ENCODE measurements at regions not wholly inside any gene's neighbourhood (a gene's known extent, or its start where the extent isn't known, plus 50 kb on each side); places are given as distances from the start of the nearest gene placed in this dataset.

DNA sequence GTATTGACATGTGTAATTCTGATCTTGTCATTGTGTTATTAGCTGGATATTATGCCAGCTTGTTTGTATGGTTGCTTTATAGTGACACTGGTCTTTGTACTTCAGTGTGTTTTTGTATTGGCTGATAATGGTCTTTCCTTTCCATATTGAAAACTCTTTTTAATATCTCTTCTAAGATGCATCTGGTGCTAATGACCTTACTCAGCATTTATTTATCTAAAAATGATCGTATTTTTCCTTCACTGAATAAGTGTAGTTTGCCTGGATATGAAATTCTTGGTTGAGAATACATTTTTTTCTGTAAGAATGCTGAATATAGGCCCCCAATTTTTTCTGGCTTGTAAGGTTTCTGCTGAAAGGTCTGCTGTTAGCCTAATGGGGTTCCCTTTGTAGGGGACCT lies 465.5 kb upstream of the TMPRSS15 start:
- intact Hi-C loops (cut with DNase I) = no loop called here
- H3K4me1 ChIP-seq = no peaks in the 10 kb centered on the region
- peaks cover 0 to 3% (median 0%) of the 10 kb centered on the region in 4 donors for H3K9me3 ChIP-seq
- no peaks in the 10 kb centered on the region for H3K27me3 ChIP-seq
- TF ChIP-seq POLR2AphosphoS5 (IDR thresholded peaks at IDR 0.05) (no peak), POLR2A (IDR thresholded peaks at IDR 0.05) (no peak), EP300 (IDR thresholded peaks at IDR 0.05) (no peak)
- TF ChIP-seq, protein P1, sequence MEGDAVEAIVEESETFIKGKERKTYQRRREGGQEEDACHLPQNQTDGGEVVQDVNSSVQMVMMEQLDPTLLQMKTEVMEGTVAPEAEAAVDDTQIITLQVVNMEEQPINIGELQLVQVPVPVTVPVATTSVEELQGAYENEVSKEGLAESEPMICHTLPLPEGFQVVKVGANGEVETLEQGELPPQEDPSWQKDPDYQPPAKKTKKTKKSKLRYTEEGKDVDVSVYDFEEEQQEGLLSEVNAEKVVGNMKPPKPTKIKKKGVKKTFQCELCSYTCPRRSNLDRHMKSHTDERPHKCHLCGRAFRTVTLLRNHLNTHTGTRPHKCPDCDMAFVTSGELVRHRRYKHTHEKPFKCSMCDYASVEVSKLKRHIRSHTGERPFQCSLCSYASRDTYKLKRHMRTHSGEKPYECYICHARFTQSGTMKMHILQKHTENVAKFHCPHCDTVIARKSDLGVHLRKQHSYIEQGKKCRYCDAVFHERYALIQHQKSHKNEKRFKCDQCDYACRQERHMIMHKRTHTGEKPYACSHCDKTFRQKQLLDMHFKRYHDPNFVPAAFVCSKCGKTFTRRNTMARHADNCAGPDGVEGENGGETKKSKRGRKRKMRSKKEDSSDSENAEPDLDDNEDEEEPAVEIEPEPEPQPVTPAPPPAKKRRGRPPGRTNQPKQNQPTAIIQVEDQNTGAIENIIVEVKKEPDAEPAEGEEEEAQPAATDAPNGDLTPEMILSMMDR (IDR thresholded peaks at IDR 0.05) = no peak
- no peak overlapping the region for H3K27ac ChIP-seq
- no peaks in the 10 kb centered on the region for H3K36me3 ChIP-seq
- H3K4me3 ChIP-seq = no peak overlapping the region
- no peak for DNase-seq
- 55 to 71% methylated on average over 1 of the region's 1 CpG for WGBS, 2 donors

DNA sequence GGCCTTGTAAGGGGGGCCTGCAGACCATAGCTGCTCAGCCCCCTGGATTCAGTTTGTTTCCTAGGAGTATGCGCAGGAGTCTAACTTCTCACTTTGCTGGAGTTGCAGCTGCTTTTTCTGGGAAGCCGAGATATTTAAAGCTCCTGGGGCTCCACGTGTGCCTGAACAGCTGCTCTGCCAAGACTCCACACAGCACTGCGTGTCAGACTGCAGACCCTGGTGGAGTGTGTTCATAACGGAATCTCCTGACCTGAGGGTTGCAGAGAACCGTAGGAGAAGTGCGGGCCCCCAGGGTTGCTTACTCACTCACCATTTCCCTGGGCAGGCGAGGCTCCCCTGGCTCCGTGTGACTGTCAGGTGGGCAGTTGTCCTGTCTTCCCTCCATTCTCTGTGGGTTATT lies 474.3 kb upstream of the TMPRSS15 start:
- DNase-seq = no peak
- intact Hi-C loops (cut with DNase I) = no loop called here
- no peaks in the 10 kb centered on the region for H3K36me3 ChIP-seq
- no peaks in the 10 kb centered on the region for H3K27me3 ChIP-seq
- peaks cover 0 to 29% (median 26%) of the 10 kb centered on the region in 4 donors for H3K4me1 ChIP-seq
- H3K27ac ChIP-seq = no peak overlapping the region
- TF ChIP-seq POLR2AphosphoS5 (IDR thresholded peaks at IDR 0.05) (no peak), EP300 (IDR thresholded peaks at IDR 0.05) (no peak), POLR2A (IDR thresholded peaks at IDR 0.05) (no peak)
- TF ChIP-seq, protein P1 (IDR thresholded peaks at IDR 0.05) = no peak
- H3K9me3 ChIP-seq = peaks cover 0 to 2% (median 0%) of the 10 kb centered on the region in 4 donors
- 75 to 84% methylated on average over 9 of the region's 9 CpGs for WGBS, 2 donors
- H3K4me3 ChIP-seq = no peak overlapping the region

DNA sequence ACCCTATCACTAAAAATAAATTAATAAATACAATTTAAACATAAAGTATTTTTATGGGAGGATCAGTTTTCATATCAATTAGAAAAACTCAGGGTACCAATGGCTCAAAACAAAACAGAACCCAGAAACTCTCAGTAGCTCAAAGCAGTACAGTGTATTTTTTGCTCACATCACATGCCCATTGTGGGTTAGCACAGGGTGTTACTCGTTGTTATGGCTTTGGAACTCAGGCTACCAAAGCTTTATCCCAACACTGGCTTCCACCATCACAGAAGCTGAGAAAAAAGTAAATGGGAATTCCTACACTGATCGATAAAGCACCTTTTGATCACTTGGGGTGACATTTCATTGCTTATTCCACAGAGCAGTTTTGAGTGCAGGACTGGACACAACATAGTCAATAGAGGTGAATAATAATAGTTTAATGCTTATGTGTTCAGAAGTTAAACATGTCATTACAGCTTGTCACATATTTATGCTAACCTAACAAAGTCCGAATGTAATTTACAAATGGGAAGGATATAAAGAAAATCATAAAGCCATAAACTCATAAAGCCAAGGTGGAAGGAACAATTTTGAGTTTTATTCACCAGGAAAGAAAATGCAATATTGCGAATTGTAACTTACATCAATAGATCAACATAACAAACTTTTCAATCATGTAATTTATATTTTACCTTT lies 484.5 kb upstream of the TMPRSS15 start:
- no peak overlapping the region for H3K27ac ChIP-seq
- intact Hi-C loops (cut with DNase I) = no loop called here
- 17 to 69% methylated on average over 4 of the region's 4 CpGs for WGBS, 2 donors
- no peaks in the 10 kb centered on the region for H3K27me3 ChIP-seq
- no peak for DNase-seq
- H3K4me3 ChIP-seq = no peak overlapping the region
- H3K9me3 ChIP-seq = peaks cover 0 to 8% (median 1%) of the 10 kb centered on the region in 4 donors
- H3K36me3 ChIP-seq = no peaks in the 10 kb centered on the region
- TF ChIP-seq POLR2AphosphoS5 (IDR thresholded peaks at IDR 0.05) (no peak), EP300 (IDR thresholded peaks at IDR 0.05) (no peak), POLR2A (IDR thresholded peaks at IDR 0.05) (no peak)
- TF ChIP-seq, protein P1 (IDR thresholded peaks at IDR 0.05) = no peak
- H3K4me1 ChIP-seq = peaks cover 0 to 14% (median 4%) of the 10 kb centered on the region in 4 donors

DNA sequence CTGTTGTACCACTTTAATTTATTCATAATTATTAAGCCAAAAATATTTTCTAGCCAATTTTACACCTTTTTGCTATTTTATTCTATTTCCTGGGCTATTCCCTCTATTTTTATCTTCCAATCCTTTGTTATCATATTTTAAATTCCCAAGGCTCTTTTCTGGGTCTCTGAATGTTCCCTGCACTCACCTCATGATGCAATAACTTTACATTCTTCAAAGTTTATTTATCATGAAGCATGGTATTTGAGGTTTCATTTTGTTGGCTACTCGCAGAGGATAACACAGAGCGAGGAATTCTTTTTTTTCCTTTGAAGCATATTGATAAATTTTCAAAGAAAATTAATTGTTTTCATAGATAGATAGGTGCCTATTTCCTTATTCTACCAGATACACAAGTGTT lies 489.8 kb upstream of the TMPRSS15 start:
- WGBS, 2 donors = 88 to 93% methylated on average over 2 of the region's 2 CpGs
- DNase-seq = no peak
- TF ChIP-seq EP300 (IDR thresholded peaks at IDR 0.05) = no peak
- TF ChIP-seq POLR2A (IDR thresholded peaks at IDR 0.05) = no peak
- TF ChIP-seq POLR2AphosphoS5 (IDR thresholded peaks at IDR 0.05) = no peak
- TF ChIP-seq, protein P1 (IDR thresholded peaks at IDR 0.05) = no peak

DNA sequence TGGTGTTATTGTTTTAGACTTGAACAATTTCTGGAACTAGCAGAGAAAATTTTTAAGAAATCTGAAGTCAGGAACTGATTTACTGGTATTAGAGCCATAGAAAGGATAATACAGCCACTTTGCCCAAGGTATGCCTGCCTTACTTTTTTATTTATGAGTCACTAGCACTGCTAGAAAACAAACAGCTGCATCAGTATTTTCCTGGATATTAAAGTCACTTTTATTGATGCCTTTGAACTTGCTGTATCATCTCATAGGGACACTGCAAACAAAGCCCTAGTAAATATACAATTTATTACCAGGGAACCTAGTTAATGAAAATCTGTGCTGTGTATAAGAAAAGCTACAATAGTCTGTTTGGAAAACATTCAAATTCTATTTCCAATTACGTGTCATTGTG lies 490.8 kb upstream of the TMPRSS15 start:
- intact Hi-C loops (cut with DNase I) = no loop called here
- no peaks in the 10 kb centered on the region for H3K9me3 ChIP-seq
- no peaks in the 10 kb centered on the region for H3K36me3 ChIP-seq
- no peak overlapping the region for H3K4me3 ChIP-seq
- H3K27me3 ChIP-seq = no peaks in the 10 kb centered on the region
- no peak for DNase-seq
- no peak overlapping the region for H3K27ac ChIP-seq
- H3K4me1 ChIP-seq = peaks cover 0 to 13% (median 8%) of the 10 kb centered on the region in 4 donors
- 0 to 26% methylated on average over 1 of the region's 1 CpG for WGBS, 2 donors
- TF ChIP-seq POLR2A (IDR thresholded peaks at IDR 0.05) (no peak), EP300 (IDR thresholded peaks at IDR 0.05) (no peak), POLR2AphosphoS5 (IDR thresholded peaks at IDR 0.05) (no peak)
- TF ChIP-seq, protein P1 (IDR thresholded peaks at IDR 0.05) = no peak

More for the DNA sequence above, 489.8 kb upstream of the TMPRSS15 start:
- Histone ChIP-seq H3K27me3 (no peaks in the 10 kb centered on the region), H3K9me3 (no peaks in the 10 kb centered on the region), H3K27ac (no peak overlapping the region), H3K36me3 (no peaks in the 10 kb centered on the region), H3K4me1 (peaks cover 0 to 13% (median 8%) of the 10 kb centered on the region in 4 donors), H3K4me3 (no peak overlapping the region)
- intact Hi-C loops (cut with DNase I) = no loop called here
